DMS79 (cell line): ENCODE measurements at regions not wholly inside any gene's neighbourhood (a gene's known extent, or its start where the extent isn't known, plus 50 kb on each side); places are given as distances from the start of the nearest gene placed in this dataset.

Experiments used
- DNase-seq: peaks from one replicate; lab custom pipeline; 2025; lab: John Stamatoyannopoulos, UW

GRCh38 chr13:34116651-34117050 is 298.7 kb downstream of the RFC3 start:
- no peak for DNase-seq

GRCh38 chr13:34124666-34125306 is 306.8 kb downstream of the RFC3 start:
- DNase-seq, result no peak

- no peak for DNase-seq
Measured at GRCh38 chr13:34127523-34127922, 309.6 kb downstream of the RFC3 start.

- no peak for DNase-seq
Measured at GRCh38 chr13:34128661-34129060, 310.7 kb downstream of the RFC3 start.

- DNase-seq, result no peak
Measured at GRCh38 chr13:34129436-34129835, 311.5 kb downstream of the RFC3 start.

GRCh38 chr13:34137200-34137599 is 319.3 kb downstream of the RFC3 start:
- no peak for DNase-seq

GRCh38 chr13:34139660-34140227 is 321.8 kb downstream of the RFC3 start:
- no peak for DNase-seq

- no peak for DNase-seq
Measured at GRCh38 chr13:34143637-34144036, 325.7 kb downstream of the RFC3 start.

GRCh38 chr13:34144142-34144541 is 326.2 kb downstream of the RFC3 start:
- no peak for DNase-seq

- DNase-seq, result no peak
Measured at GRCh38 chr13:34145061-34145460, 327.1 kb downstream of the RFC3 start.

- DNase-seq, result no peak
Measured at GRCh38 chr13:34148359-34148758, 330.4 kb downstream of the RFC3 start.

GRCh38 chr13:34151885-34152284 is 333.9 kb downstream of the RFC3 start:
- peak; percentile 39 for DNase-seq

- DNase-seq, result no peak
Measured at GRCh38 chr13:34152409-34152808, 334.5 kb downstream of the RFC3 start.

- DNase-seq, result no peak
Measured at GRCh38 chr13:34152996-34153395, 335.0 kb downstream of the RFC3 start.

- no peak for DNase-seq
Measured at GRCh38 chr13:34153428-34154180, 335.7 kb downstream of the RFC3 start.

- no peak for DNase-seq
Measured at GRCh38 chr13:34155931-34156607, 338.1 kb downstream of the RFC3 start.

- DNase-seq, result peak; percentile 49
Measured at GRCh38 chr13:34156841-34157365, 339.0 kb downstream of the RFC3 start.

GRCh38 chr13:34159946-34160345 is 342.0 kb downstream of the RFC3 start:
- DNase-seq, result no peak

GRCh38 chr13:34161931-34162543 is 344.1 kb downstream of the RFC3 start:
- no peak for DNase-seq

- DNase-seq, result no peak
Measured at GRCh38 chr13:34162544-34162933, 344.6 kb downstream of the RFC3 start.

- no peak for DNase-seq
Measured at GRCh38 chr13:34164582-34164981, 346.6 kb downstream of the RFC3 start.

GRCh38 chr13:34165158-34165557 is 347.2 kb downstream of the RFC3 start:
- no peak for DNase-seq
